RKO (cell line): ENCODE measurements at regions not wholly inside any gene's neighbourhood (a gene's known extent, or its start where the extent isn't known, plus 50 kb on each side); places are given as distances from the start of the nearest gene placed in this dataset.
A peak's percentile ranks its signal among the peaks of the same experiment; 100 is the strongest.
"Not testable (repeated sequence)": the region's sequence is repeated elsewhere in the genome, so short reads cannot be mapped to it uniquely, and the experiment has no call there.

ENCODE experiments used
- DNase-seq: peaks from one replicate; pipeline ENCODE4 v3.0.0-alpha.2; 2016; ENCODE audit warnings: low spot score

DNA sequence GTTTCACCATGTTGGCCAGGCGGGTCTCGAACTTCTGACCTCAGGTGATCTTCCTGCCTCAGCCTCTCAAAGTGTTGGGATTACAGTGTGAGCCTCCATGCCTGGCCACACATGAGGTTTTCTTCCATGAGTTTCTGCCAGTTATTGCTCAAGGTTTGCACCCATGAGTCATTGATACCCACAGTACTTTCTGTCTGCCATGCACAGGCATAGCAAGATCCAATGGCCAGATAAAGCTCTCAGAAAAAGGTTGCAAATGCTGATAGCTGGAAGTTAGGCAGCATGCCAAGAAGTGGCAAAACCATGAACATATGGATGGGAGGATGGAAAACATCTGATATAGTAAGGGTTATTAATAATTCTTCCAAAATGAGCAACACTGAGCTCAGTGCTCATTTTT is 298.7 kb upstream of the NRG3 start:
- no peak for DNase-seq

DNA sequence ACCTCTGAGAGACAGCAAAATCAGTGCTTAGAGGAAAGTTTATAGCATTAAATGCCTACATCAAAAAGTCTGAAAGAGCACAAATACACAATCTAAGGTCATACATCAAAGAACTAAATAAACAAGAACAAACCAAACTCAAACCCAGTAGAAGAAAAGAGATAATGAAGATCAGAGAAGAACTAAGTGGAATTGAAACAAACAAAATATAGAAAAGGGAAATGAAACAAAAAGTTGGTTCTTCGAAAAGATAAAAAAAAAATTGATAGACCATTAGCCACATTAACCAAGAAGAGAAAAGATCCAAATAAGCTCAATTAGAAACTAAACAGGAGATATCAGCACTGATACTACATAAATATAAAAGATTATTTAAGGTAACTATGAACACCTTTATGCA is 280.0 kb upstream of the NRG3 start:
- DNase-seq = no peak

DNA sequence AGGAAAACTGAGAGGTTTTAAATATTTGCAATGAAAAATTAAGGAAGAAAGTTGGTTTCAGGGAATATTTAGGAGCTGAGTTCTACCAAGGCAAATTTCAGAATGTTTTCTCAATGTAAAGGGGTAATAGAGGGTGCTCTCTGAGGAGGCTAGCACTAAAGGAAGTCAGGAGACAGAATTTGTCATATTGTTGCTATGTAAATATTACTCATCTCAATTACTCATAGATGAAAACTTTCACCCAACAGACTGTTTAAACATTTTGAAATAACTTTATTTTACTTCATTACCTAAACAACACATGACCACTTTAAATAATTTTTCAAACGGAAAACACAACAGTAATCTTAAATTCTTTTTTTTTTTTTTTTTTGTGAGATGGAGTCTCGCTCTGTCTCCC is 274.8 kb upstream of the NRG3 start:
- DNase-seq = peak; percentile 60

DNA sequence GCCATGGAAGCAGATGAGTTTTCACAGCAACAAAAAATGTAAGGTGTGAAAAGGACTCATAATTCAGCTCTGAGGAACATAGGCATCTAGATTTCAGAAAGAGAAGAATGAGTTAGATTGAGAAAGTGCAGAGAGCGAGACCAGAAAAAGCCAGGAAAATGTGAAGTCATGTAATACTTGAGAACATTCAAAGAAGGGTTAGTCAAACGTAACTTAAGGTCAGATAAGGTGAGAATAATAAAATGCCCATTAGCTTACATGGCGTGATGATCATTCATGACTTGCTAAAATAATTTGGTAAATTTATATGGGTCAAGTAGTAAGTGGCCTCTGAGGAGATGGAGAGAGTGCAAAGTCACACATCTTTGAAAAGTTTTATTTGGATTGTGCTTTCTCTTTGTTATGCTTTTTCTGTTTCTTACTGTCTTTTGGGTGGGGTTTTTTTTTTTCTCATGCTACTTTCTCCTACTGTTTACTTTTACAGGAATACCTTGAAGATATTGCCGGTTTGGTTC is 271.8 kb upstream of the NRG3 start:
- DNase-seq = no peak

DNA sequence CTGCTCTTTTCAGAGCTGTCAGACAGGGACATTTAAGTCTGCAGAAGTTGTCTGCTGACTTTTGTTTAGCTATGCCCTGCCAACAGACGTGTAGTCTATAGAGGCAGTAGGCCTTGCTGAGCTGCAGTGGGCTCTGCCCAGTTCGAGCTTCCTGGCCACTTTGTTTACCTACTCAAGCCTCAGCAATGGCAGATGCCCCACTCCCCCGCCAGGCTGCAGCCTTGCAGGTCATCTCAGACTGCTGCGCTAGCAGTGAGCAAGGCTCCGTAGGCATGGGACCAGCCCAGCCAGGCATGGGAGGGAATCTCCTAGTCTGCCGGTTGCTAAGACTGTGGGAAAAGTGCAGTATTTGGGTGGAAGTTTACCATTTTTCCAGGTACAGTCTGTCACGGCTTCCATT is 230.5 kb upstream of the NRG3 start:
- DNase-seq = not testable (repeated sequence)

DNA sequence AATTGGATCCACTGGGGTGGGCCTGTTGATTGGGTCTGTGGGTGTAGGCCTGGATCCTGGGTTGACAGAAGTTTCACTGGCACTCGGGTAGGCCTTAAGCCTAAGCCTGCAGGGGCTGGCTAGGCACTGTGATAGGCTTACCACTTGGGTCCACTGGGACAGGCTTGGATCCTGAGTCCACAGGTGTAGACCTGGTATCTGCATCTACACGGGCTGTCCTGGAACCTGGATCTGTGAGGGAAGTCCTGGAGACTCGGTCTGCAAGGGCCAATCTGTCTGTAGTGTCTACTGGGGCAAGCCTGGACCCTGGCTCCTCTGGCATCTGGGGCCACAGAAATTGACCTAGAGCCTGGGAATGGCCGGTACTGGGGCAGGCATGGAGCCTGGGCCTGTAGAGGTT is 219.0 kb upstream of the NRG3 start:
- DNase-seq = no peak

DNA sequence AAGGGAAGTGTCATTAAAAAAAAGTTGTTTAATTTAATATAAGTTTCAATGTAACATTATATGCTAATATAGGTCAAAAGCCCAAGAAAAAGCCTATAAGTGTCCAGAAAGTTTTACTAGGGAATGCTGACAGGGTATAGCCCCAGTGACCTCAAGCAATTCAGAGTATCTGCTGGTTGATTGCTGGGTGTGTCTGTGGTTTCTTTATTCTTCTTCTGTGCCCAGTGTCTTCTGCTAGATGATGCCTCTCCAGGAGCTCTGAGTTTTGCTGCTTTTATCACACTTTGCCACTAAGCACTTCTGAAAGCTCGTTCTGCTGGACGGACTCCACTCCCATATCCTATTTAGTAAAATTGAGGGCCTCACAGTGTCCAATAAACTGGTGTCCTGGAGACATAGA is 212.2 kb upstream of the NRG3 start:
- no peak for DNase-seq

DNA sequence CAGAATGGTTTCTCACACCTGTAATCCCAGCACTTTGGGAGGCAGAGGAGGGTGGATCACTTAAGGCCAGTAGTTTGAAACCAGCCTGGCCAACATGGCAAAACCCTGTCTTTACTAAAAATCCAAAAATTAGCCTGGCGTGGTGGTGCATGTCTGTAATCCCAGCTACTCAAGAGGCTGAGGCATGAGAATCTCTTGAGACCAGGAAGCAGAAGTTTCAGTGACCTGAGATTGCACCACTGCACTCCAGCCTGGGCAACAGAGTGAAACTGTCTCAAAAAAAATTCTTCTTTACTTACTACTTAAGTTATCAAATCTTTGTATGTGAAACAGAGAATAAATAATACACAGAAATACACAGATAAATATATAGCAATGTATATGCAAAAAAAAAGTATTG is 210.2 kb upstream of the NRG3 start:
- not testable (repeated sequence) for DNase-seq

DNA sequence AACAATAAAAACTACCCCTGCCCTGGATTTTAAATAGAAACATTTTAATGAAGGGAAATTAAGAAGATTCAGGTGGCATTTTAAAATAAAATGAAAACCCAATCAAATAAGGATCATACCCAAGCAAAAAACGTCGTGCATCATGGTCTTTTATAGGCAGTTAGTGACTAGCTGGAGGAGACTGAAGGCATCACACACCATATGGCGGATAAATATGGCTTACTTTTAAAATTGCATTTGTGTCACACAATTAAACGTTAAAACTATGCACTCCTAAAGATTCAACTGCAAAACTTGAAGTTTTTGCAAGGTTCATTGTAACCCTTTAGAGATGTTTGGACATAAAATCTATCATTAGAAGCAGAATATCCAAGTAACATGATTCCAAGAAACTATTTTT is 200.1 kb upstream of the NRG3 start:
- no peak for DNase-seq

DNA sequence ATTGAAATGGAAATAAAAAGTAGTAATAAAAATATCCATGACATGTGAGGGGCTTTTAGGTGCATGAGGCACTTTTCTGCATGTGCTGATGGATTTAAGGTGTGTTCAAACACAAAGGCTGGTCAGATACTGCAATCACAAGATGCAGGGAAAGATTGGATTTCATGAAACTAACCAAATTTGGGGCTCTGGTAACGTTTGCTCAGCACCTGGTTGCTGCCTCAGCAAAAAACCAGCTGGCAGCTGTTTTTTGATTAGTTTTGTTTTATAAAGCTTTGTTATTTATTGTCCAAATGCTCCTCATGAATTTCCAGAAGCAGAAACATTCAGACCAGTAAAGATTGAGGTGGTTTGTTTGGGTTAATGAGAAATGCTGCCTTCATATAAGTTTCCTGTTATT is 195.7 kb upstream of the NRG3 start:
- DNase-seq = no peak

DNA sequence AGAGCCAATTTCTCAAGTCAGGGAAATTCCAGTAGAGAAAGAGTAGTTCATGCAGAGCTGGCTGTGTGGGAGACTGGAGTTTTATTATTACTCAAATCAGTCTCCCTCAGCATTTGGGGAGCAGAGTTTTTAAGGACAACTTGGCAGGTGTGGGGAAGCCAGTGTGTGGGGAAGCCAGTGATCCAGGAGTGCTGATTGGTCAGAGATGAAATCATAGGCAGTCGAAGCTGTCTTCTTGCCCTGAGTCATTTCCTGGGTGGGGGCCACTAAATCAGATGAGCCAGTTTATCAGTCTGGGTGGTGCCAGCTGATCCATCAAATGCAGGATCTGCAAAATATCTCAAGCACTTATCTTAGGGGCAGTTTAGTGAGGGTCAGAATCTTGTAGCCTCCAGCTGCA is 194.6 kb upstream of the NRG3 start:
- DNase-seq = no peak

DNA sequence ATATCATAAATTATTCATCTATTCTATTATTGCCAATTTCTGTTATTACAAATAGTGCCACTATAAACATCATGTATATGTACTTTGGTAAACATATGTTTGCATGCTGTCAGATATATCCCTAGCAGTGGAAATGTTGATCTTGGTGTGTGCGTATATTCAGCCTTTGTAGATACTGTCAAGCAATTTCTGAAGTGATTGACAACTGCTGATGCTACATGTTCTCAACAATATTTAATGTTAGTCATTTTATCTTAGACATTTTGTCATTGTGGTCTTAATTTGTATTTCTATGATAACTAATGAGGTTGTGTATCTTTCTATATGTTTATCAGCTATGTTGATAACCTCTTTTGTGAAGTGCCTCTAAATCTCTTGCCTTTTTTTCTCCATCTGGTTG is 186.5 kb upstream of the NRG3 start:
- DNase-seq = no peak

DNA sequence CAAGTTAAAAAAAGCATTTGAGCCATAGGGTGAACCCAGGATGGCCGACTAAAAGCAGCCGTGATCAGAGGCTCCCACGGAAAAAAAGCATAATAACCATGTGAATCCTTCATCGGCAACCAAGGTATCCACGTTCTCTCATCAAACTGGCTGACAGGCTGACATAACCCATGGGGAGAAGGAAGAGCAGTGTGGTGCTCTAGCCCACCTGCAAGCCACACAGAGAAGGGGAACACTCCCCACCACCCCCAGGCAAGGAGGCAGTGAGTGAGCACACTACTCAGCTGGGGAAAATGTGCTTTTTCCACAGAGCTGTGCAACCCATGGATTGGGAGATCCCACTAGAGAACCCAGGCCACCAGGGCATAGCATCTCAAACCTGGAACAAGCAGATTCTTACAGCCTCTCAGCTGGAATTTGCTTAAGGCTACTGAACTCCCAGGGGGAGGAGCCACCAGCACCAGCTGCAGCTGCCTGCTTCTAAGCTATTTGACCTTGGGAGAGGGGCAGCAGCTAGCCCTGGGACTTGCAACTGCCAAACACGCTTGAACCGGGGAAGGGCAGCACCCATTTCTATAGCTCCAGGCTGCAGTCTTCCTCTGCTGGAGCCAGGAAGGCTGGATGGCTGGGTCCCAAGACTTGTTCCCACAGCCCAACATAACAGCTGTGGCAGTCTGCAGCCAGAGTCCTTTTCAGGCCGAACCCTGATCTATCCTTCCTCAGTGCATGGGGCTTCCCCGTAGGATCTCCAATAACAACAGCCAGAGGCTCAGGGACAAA is 178.2 kb upstream of the NRG3 start:
- no peak for DNase-seq

DNA sequence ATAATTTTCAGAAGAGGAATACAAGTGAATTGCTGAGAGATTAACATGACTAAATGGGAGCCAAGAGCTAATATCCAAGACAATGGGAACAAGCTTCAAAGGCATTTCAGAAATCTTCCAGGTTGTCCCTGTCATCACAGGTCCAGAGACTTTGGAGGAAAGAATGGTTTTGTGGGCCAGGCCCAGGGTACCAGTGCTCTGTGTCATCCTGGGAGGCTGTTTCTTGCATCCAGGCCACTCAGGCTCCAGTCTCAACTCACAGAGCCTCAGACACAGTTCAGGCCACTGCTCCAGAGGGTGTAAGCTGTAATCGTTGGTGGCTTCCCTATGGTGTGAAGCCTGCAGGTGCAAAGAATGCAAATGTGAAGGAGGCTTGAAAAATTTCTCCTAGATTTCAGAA is 170.4 kb upstream of the NRG3 start:
- no peak for DNase-seq

DNA sequence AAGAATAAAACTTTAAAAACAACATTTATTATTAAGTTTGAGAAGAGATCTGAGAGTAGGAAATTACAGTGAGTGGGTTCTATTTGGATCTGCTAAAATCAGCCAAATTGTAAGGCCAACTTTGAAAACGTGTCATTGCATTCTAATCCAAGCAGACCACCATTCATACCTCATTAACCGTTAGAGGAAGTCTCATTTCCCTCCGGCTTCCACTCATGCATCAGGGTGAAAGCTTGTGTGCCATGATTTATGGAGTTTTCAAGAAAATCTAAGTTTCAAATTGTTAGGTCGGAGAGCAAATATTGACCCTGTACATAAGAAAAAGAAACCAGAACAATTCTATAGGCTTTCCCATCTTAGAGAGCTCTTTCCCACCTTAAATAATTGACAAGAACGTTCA is 166.6 kb upstream of the NRG3 start:
- DNase-seq = no peak

DNA sequence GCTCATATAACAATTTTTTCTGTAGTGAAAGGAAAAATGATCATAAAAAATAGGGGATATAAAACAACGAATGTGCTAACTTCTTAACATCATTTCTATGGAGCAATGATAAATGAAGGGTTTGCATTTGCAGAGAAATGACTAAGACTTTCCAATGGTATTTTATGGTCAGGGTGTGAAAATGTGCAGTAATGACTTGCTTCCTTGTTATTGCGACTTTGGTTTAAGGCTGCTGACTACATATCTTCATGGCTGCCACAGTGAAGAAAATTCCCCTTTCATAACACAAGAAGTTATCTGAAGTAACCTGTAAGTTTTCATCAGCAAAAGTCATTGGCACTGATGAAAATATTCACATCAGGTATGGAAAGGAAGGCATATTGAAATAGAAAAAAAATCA is 166.1 kb upstream of the NRG3 start:
- DNase-seq = no peak

DNA sequence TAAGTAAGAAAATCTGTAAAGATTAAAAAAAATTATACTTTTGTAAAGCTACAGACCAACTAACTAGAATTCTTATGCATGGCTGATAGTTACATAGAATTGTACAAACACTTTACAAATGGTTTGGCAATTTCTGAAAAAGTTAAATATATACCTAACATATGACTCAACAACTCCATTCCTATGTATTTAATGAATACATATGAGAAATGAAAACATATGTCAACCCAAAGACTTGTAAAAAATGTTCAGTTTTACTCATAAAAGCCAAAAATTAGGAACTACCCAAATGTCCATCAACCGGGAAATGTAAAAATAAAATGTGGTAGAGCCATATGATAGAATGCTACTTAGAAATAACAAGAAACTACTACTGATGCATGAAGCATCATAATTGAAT is 152.6 kb upstream of the NRG3 start:
- DNase-seq = no peak

DNA sequence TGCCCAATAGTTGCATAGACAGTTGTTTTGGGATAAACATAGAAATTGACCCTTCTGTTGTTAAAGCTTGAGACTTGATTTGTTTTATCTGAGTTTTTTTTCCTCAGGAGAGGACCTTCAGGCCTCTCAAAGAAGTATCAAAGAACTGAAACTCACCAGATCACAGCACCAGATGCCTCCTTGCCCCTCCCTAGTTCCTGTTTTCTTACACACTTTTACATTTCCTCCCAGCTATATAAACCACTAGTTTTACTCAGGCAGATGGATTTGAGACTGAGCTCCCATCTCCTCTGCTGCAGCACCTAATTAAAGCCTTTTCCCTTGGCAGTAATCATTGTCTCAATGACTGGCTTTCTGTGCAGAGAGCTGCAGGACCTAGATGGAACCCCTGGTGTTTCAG is 150.6 kb upstream of the NRG3 start:
- DNase-seq = no peak

DNA sequence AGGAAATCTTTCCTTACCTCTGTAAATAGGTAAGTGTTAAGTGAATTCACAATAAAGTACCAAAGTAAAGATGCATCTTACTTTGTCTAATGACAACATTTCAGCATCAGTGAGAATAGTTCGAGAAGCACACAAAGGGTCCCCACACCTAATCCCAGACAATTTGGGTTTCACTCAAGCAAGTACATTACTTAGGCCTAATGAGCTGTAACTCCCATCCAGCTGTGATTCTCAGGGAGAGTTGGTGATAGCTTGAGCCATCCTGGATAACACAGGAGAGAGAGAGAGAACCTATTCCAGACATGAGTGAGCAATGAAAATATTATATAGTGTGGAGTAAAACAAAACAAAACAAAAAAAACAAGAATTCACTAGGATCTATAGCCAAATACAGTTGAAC is 149.1 kb upstream of the NRG3 start:
- DNase-seq = no peak

DNA sequence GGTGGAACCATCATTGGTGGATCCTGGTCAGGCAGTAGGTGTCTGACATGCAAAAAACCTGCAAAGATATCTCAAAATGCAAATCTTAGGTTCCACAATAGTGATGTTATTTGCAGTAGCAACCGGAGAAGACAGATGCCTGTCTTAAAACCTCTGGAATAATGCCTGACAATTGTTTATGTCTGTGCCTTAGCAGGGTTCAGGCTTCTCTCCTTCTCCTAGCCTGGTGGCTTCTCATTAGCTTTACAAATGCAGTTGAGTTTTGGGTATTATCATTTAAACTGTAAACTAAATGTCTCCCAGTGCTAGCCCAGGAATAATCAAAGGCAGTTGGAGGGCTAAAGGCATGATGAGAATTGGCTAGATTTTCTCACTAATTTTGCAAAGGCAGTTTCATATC is 146.3 kb upstream of the NRG3 start:
- DNase-seq = no peak

DNA sequence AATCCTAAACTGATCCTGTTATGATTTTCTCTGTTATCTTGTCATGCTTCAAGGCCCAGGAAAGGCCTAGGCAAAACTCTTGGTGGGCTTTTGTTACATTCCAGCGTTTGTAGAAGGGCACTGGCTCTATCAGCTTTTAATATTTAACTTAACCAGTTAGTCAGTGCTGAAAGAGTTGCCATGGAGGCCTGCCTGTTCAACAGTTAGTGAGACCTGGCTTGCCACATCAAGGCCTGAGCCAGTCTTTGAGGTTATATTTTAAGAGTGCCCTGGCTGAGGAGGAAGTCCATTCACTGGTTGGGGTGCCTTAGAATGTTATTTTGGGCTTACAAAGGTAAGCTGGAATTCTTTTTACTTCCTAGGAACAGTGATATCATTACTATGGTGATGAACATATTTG is 144.1 kb upstream of the NRG3 start:
- DNase-seq = no peak

DNA sequence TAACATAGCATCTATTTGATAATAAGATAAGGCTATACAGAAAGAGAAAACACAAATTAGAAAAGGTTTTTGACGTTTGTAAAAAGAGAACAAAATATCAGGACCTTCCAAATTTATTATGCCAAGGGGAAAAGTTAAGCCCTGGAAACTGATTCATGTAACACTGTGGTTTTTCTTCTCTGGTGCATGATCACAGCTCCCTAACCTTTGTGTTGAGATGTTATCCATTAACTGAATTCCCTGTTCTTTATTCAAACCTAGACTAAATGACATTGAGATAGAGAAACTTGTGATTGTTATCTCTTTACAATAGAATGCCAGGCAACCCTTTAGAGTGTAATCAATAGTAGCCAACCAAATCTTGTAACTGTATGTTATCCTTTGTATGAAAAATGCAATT is 141.5 kb upstream of the NRG3 start:
- no peak for DNase-seq

DNA sequence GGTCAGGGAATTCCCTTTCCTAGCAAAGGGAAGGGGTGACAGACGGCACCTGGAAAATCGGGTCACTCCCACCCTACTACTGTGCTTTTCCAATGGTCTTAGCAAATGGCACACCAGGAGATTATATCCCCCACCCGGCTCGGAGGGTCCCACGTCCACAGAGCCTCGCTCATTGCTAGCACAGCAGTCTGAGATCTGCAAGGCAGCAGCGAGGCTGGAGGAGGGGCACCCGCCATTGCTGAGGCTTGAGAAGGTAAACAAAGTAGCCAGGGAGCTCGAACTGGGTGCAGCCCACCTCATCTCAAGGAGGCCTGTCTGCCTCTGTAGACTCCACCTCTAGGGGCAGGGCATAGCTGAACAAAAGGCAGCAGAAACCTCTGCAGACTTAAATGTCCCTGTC is 139.8 kb upstream of the NRG3 start:
- DNase-seq = not testable (repeated sequence)

DNA sequence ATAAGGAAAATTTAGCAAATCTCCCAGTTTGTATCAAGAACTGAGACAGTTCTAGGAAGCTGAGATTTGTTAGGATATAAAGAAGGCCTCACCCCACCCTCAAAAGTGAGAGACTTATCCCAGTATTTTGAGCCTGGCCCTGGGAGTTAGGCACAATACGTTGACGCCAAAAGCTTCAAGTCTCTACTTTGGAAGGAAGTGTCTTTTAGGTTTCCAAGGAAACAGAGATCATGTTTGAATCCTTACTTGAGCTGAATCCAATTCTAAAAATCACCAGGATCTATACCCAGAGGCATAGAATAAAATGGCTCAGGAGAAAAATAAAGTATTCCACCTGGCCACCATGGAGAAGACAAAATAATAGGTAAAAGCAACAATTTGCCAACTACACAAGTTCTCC is 115.9 kb upstream of the NRG3 start:
- no peak for DNase-seq
